Kidney (tissue), 13 donors: ENCODE measurements at regions not wholly inside any gene's neighbourhood (a gene's known extent, or its start where the extent isn't known, plus 50 kb on each side); places are given as distances from the start of the nearest gene placed in this dataset.
A peak's percentile ranks its signal among the peaks of the same experiment; 100 is the strongest.

ENCODE experiments used
- DNase-seq, 5 donors: peaks; one replicate each; pipeline ENCODE4 v3.0.0-alpha.2; 2013 to 2020
- FAIRE-seq: peaks from 2 replicates; lab custom pipeline; 2012; peaks lifted over from hg19 to GRCh38; lab: Jason Lieb, UNC
- H3K27ac ChIP-seq, 2 donors: one replicate each; pipeline ENCODE4 v1.7.0; 2013; ENCODE audit warnings: low read depth in 2 of 2, low read length in 2 of 2, inconsistent platforms in 1 of 2
- H3K27me3 ChIP-seq: one replicate; pipeline ENCODE4 v1.7.1; 2013; ENCODE audit warnings: low read length, inconsistent platforms; ENCODE audit not compliant: control insufficient read depth, insufficient read depth
- H3K36me3 ChIP-seq, 3 donors: one replicate each; pipeline versions ENCODE4 v1.7.0 to v1.7.1; 2013; ENCODE audit warnings: low read length in 3 of 3, control low read depth in 1 of 3, inconsistent platforms in 1 of 3; ENCODE audit not compliant: insufficient read depth in 3 of 3, control insufficient read depth in 2 of 3
- H3K4me1 ChIP-seq, 3 donors: one replicate each; pipeline versions ENCODE4 v1.7.0 to v1.7.1; 2013; ENCODE audit warnings: low read length in 3 of 3, inconsistent platforms in 1 of 3, low read depth in 1 of 3; ENCODE audit not compliant: control insufficient read depth in 2 of 3, insufficient read depth in 2 of 3
- H3K4me3 ChIP-seq, 3 donors: one replicate each; pipeline versions ENCODE4 v1.7.0 to v1.8.1; 2013; ENCODE audit warnings: low read length in 3 of 3, control low read depth in 1 of 3, inconsistent platforms in 1 of 3
- H3K9ac ChIP-seq, 3 donors: one replicate each; pipeline versions ENCODE4 v1.7.0 to v1.7.1; 2013; ENCODE audit warnings: low read length in 3 of 3, control low read depth in 1 of 3, inconsistent platforms in 1 of 3
- H3K9me3 ChIP-seq, 3 donors: one replicate each; pipeline versions ENCODE4 v1.7.0 to v1.7.1; 2013; ENCODE audit warnings: low read length in 3 of 3, control low read depth in 1 of 3, inconsistent platforms in 1 of 3; ENCODE audit not compliant: control insufficient read depth in 2 of 3, insufficient read depth in 1 of 3
- CTCF ChIP-seq: IDR thresholded peaks from 3 replicates; pipeline ENCODE4 v1.5.1; 2012; ENCODE audit warnings: mild to moderate bottlenecking, moderate library complexity, borderline replicate concordance; ENCODE audit not compliant: insufficient read depth; ENCODE audit errors: extremely low read depth
- intact Hi-C: fragments of 100-400 bp; cut with DNase I; formaldehyde crosslinking; loops from one replicate; pipeline ENCODE4 v1.11.1; 2022
- donor health status: control.
- donor health status: control.
- donor health status: control.
- donor health status: control.
- donor health status: control.
- donor health status: DM: yes; HTN: yes; CAD: no.
- donor health status: Normal renal cell carcinoma (clear cell type).

- FAIRE-seq, result no peak
- intact Hi-C loops, result no loop called here
These were observed 283.9 kb upstream of the ADAMTSL1 start for GRCh38 chr9:18189871-18190670.

GRCh38 chr9:18190671-18191374 lies 283.1 kb upstream of the ADAMTSL1 start:
- H3K27ac ChIP-seq, result no peak overlapping the region
- no peak for TF ChIP-seq CTCF
- no peak for DNase-seq
- no peaks in the 10 kb centered on the region for H3K27me3 ChIP-seq
- H3K36me3 ChIP-seq, result no peaks in the 10 kb centered on the region
- H3K4me1 ChIP-seq, result no peaks in the 10 kb centered on the region
- H3K4me3 ChIP-seq, result no peak overlapping the region
- intact Hi-C loops, result no loop called here
- H3K9me3 ChIP-seq, result no peaks in the 10 kb centered on the region
- no peak overlapping the region for H3K9ac ChIP-seq
- FAIRE-seq, result no peak

More at GRCh38 chr9:18189871-18190670, 283.9 kb upstream of the ADAMTSL1 start:
- Histone ChIP-seq H3K27me3 (no peaks in the 10 kb centered on the region), H3K4me1 (no peaks in the 10 kb centered on the region), H3K27ac (no peak overlapping the region), H3K9me3 (no peaks in the 10 kb centered on the region), H3K4me3 (no peak overlapping the region), H3K36me3 (no peaks in the 10 kb centered on the region), H3K9ac (no peak overlapping the region)
- DNase-seq, result peak in 2 of 5 donors; percentile 4 to 16
- no peak for TF ChIP-seq CTCF

GRCh38 chr9:18194316-18194715 lies 279.6 kb upstream of the ADAMTSL1 start:
- no peak for DNase-seq
- H3K9ac ChIP-seq, result no peak overlapping the region
- no peaks in the 10 kb centered on the region for H3K27me3 ChIP-seq
- FAIRE-seq, result no peak
- H3K36me3 ChIP-seq, result no peaks in the 10 kb centered on the region
- H3K27ac ChIP-seq, result no peak overlapping the region
- H3K4me1 ChIP-seq, result no peaks in the 10 kb centered on the region
- no peak overlapping the region for H3K4me3 ChIP-seq
- TF ChIP-seq CTCF, result no peak
- intact Hi-C loops, result no loop called here
- no peaks in the 10 kb centered on the region for H3K9me3 ChIP-seq
